Panc1 (cell line): ENCODE measurements at regions not wholly inside any gene's neighbourhood (a gene's known extent, or its start where the extent isn't known, plus 50 kb on each side); places are given as distances from the start of the nearest gene placed in this dataset.

Experiments used
- ATAC-seq: fragments of 200-7000 bp; cut with Tn5 transposase; 2 replicates; pipeline ENCODE4 v1.9.1; 2020; ENCODE audit warnings: mild to moderate bottlenecking, moderate library complexity
- BruUV-seq: library from RNA; stranded (reverse); fragments of 400-500 nt; replicated peaks from 2 replicates; lab custom pipeline; 2021; lab: Mats Ljungman, UMichigan
- CTCF ChIA-PET: fragments of 300-600 bp; sonication (Branson Sonifier 250); formaldehyde crosslinking; loops from one replicate; lab custom pipeline; 2022; ENCODE audit warnings: antibody characterized with exemption; lab: Charles Lee
- POLR2A ChIA-PET: fragments of 300-600 bp; sonication (Branson Sonifier 250); formaldehyde crosslinking; loops from one replicate; lab custom pipeline; 2022; ENCODE audit warnings: antibody characterized with exemption; lab: Charles Lee
- DNase-seq: peaks from one replicate; pipeline ENCODE4 v3.0.0-alpha.2; 2010; ENCODE audit warnings: low read depth, low spot score
- H3K27ac ChIP-seq: 2 replicates; pipeline ENCODE4 v1.5.1; 2011; ENCODE audit warnings: mild to moderate bottlenecking, low read length, inconsistent platforms
- H3K27me3 ChIP-seq: fragments of 200-500 bp; sonication (Bioruptor generic); 2 replicates; pipeline ENCODE4 v1.6.0; 2014; ENCODE audit warnings: low read length, inconsistent platforms; ENCODE audit not compliant: control insufficient read depth, insufficient read depth
- H3K36me3 ChIP-seq: fragments of 200-500 bp; sonication (Bioruptor generic); 2 replicates; pipeline ENCODE4 v1.5.1; 2014; ENCODE audit warnings: inconsistent platforms, mild to moderate bottlenecking, low read length, moderate library complexity; ENCODE audit not compliant: control insufficient read depth, insufficient read depth
- H3K4me1 ChIP-seq: 2 replicates; pipeline ENCODE4 v1.5.1; 2011; ENCODE audit warnings: inconsistent platforms, mild to moderate bottlenecking, low read length, moderate library complexity; ENCODE audit not compliant: control insufficient read depth, insufficient read depth
- H3K4me3 ChIP-seq, 2 experiments: 2 replicates each; pipeline ENCODE4 v1.5.1; 2011 to 2012; ENCODE audit warnings: low read depth in 2 of 2, low read length in 2 of 2, mild to moderate bottlenecking in 2 of 2, inconsistent platforms in 1 of 2, moderate library complexity in 1 of 2
- H3K9me3 ChIP-seq: fragments of 200-500 bp; sonication (Bioruptor generic); 2 replicates; pipeline ENCODE4 v1.5.1; 2014; ENCODE audit warnings: low read depth, mild to moderate bottlenecking, inconsistent platforms, low read length, moderate library complexity; ENCODE audit not compliant: control insufficient read depth, insufficient read depth
- CTCF ChIP-seq: fragments of 450-650 bp; IDR thresholded peaks from 2 replicates; pipeline ENCODE4 v1.5.1; 2017; ENCODE audit warnings: mild to moderate bottlenecking
- POLR2AphosphoS5 ChIP-seq: IDR thresholded peaks from 2 replicates; pipeline ENCODE4 v1.6.1; 2012; ENCODE audit warnings: mild to moderate bottlenecking, low read depth, low read length, moderate library complexity
- SIN3A ChIP-seq: IDR thresholded peaks from 2 replicates; pipeline ENCODE4 v1.6.1; 2012; ENCODE audit warnings: low read depth, mild to moderate bottlenecking, low read length, moderate library complexity, borderline replicate concordance; ENCODE audit not compliant: insufficient read depth
- TCF7L2 ChIP-seq: IDR thresholded peaks from 2 replicates; pipeline ENCODE4 v1.6.1; 2011; ENCODE audit warnings: mild to moderate bottlenecking, low read depth, low read length, inconsistent platforms
- in situ Hi-C: cut with HindIII; loops from 2 replicates; pipeline ENCODE4 v1.10.0; 2016; ENCODE audit warnings: low sequenced_read_pairs, low pct_unique_long_range_greater_than_20kb
- intact Hi-C: fragments of 100-400 bp; cut with micrococcal nuclease; formaldehyde crosslinking; loops from one replicate; pipeline ENCODE4 v1.10.0; 2022; ENCODE audit not compliant: unreplicated experiment
- TF ChIP-seq, protein P1 (sequence below), 2 experiments: IDR thresholded peaks; 2 replicates each; pipeline ENCODE4 v1.6.1; 2011 to 2012; ENCODE audit warnings: low read depth in 2 of 2, control low read depth in 1 of 2, low read length in 1 of 2, mild to moderate bottlenecking in 1 of 2, moderate library complexity in 1 of 2; ENCODE audit not compliant: insufficient read depth in 1 of 2

GRCh38 chr4:55758570-55758969 lies 61.0 kb upstream of the EXOC1L start:
- Histone ChIP-seq H3K4me1 (no peaks in the 10 kb centered on the region), H3K9me3 (no peaks in the 10 kb centered on the region), H3K4me3 (no peak overlapping the region), H3K27me3 (no peaks in the 10 kb centered on the region), H3K36me3 (no peaks in the 10 kb centered on the region), H3K27ac (no peak overlapping the region)
- ATAC-seq (0 out of 2 replicates have a peak, but pooled peaks have one; percentile 38), DNase-seq (no peak)
- ChIA-PET CTCF (no interaction called here), POLR2A (no interaction called here)
- in situ Hi-C loops, result no loop called here
- intact Hi-C loops, result no loop called here
- no TSS peak for BruUV-seq
- TF ChIP-seq, protein P1, sequence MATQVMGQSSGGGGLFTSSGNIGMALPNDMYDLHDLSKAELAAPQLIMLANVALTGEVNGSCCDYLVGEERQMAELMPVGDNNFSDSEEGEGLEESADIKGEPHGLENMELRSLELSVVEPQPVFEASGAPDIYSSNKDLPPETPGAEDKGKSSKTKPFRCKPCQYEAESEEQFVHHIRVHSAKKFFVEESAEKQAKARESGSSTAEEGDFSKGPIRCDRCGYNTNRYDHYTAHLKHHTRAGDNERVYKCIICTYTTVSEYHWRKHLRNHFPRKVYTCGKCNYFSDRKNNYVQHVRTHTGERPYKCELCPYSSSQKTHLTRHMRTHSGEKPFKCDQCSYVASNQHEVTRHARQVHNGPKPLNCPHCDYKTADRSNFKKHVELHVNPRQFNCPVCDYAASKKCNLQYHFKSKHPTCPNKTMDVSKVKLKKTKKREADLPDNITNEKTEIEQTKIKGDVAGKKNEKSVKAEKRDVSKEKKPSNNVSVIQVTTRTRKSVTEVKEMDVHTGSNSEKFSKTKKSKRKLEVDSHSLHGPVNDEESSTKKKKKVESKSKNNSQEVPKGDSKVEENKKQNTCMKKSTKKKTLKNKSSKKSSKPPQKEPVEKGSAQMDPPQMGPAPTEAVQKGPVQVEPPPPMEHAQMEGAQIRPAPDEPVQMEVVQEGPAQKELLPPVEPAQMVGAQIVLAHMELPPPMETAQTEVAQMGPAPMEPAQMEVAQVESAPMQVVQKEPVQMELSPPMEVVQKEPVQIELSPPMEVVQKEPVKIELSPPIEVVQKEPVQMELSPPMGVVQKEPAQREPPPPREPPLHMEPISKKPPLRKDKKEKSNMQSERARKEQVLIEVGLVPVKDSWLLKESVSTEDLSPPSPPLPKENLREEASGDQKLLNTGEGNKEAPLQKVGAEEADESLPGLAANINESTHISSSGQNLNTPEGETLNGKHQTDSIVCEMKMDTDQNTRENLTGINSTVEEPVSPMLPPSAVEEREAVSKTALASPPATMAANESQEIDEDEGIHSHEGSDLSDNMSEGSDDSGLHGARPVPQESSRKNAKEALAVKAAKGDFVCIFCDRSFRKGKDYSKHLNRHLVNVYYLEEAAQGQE (IDR thresholded peaks at IDR 0.05; ENCODE audit: insufficient read depth in 1 of 2, low read depth in 2 of 2, low read length in 1 of 2), result no peak
- TF ChIP-seq SIN3A (no peak), TCF7L2 (no peak), CTCF (no peak), POLR2AphosphoS5 (no peak)

GRCh38 chr4:55762819-55763218 lies 56.8 kb upstream of the EXOC1L start:
- in situ Hi-C loops, result no loop called here
- no peak for DNase-seq
- TF ChIP-seq SIN3A (no peak), POLR2AphosphoS5 (no peak), TCF7L2 (no peak), CTCF (no peak)
- ATAC-seq, result no peak
- no peak overlapping the region for H3K27ac ChIP-seq
- no peaks in the 10 kb centered on the region for H3K4me1 ChIP-seq
- no peak overlapping the region for H3K4me3 ChIP-seq
- intact Hi-C loops, result no loop called here
- no TSS peak for BruUV-seq
- no peaks in the 10 kb centered on the region for H3K27me3 ChIP-seq
- CTCF ChIA-PET, result no interaction called here
- no peaks in the 10 kb centered on the region for H3K36me3 ChIP-seq
- POLR2A ChIA-PET, result no interaction called here
- H3K9me3 ChIP-seq, result no peaks in the 10 kb centered on the region
